Activated B cell treated with CpG ODN at 0.5 μM for 24 hours (primary cell): ENCODE measurements at regions not wholly inside any gene's neighbourhood (a gene's known extent, or its start where the extent isn't known, plus 50 kb on each side); places are given as distances from the start of the nearest gene placed in this dataset.
A peak's percentile ranks its signal among the peaks of the same experiment; 100 is the strongest.

Source experiments
- ATAC-seq: fragments of 200-7000 bp; cut with Tn5 transposase; one replicate; pipeline ENCODE4 v1.10.0; 2021; ENCODE audit warnings: low read depth, mild to moderate bottlenecking, moderate library complexity
- CTCF ChIA-PET: fragments of 350-600 bp; sonication (Branson Sonifier 250); formaldehyde crosslinking; loops from one replicate; lab custom pipeline; 2021; ENCODE audit warnings: antibody characterized with exemption; lab: Charles Lee
- POLR2A ChIA-PET: fragments of 350-600 bp; sonication (Branson Sonifier 250); formaldehyde crosslinking; loops from one replicate; lab custom pipeline; 2021; ENCODE audit warnings: antibody characterized with exemption; lab: Charles Lee
- DNase-seq: peaks from one replicate; pipeline ENCODE4 v3.0.0; 2022
- H3K27ac Mint-ChIP-seq: one replicate; pipeline ENCODE4 v1.8.0; 2020; ENCODE audit warnings: mixed read lengths
- H3K27me3 Mint-ChIP-seq: one replicate; pipeline ENCODE4 v1.8.0; 2021; ENCODE audit warnings: mixed read lengths
- H3K36me3 Mint-ChIP-seq: one replicate; pipeline ENCODE4 v1.8.0; 2021; ENCODE audit warnings: low read depth, mixed read lengths
- H3K4me1 Mint-ChIP-seq: one replicate; pipeline ENCODE4 v1.8.0; 2021; ENCODE audit warnings: mixed read lengths
- H3K4me3 Mint-ChIP-seq: one replicate; pipeline ENCODE4 v1.8.0; 2020; ENCODE audit warnings: mild to moderate bottlenecking, mixed read lengths
- H3K9me3 Mint-ChIP-seq: one replicate; pipeline ENCODE4 v1.8.0; 2020; ENCODE audit warnings: mixed read lengths
- CTCF ChIP-seq: fragments of 200-600 bp; IDR thresholded peaks from one replicate; pipeline ENCODE4 v1.8.0; 2022; ENCODE audit warnings: antibody characterized with exemption, mild to moderate bottlenecking
- intact Hi-C: fragments of 100-400 bp; cut with micrococcal nuclease; formaldehyde crosslinking; loops from one replicate; pipeline ENCODE4 v1.15.1; 2024

- Mint-ChIP-seq H3K4me1 (peaks cover 37% of the 10 kb centered on the region), H3K27ac (no peak overlapping the region), H3K4me3 (no peak overlapping the region), H3K27me3 (no peaks in the 10 kb centered on the region), H3K9me3 (peaks cover 5% of the 10 kb centered on the region), H3K36me3 (no peaks in the 10 kb centered on the region)
- POLR2A ChIA-PET = interaction anchor here (1.4 kb wide), 1 partner anchor 26 kb away, joined by 4 read pairs; no protein-coding TSS in a partner anchor
- no peak for DNase-seq
- TF ChIP-seq CTCF = no peak
- CTCF ChIA-PET = interaction anchor here (1.2 kb wide), 1 partner anchor 25 kb away, joined by 3 read pairs; no protein-coding TSS in a partner anchor
- ATAC-seq = peak; percentile 42
- intact Hi-C loops = no loop called here
These were observed 94.3 kb upstream of the ADO start for GRCh38 chr10:62710182-62710581.

- ChIA-PET CTCF (no interaction called here), POLR2A (no interaction called here)
- Mint-ChIP-seq H3K27ac (no peak overlapping the region), H3K36me3 (no peaks in the 10 kb centered on the region), H3K4me1 (peaks cover 4% of the 10 kb centered on the region), H3K4me3 (no peak overlapping the region), H3K9me3 (peaks cover 5% of the 10 kb centered on the region), H3K27me3 (no peaks in the 10 kb centered on the region)
- no peak for DNase-seq
- intact Hi-C loops = no loop called here
- no peak for ATAC-seq
- TF ChIP-seq CTCF = no peak
These were observed 89.1 kb upstream of the ADO start for GRCh38 chr10:62715383-62715782.

- H3K4me3 Mint-ChIP-seq = no peak overlapping the region
- no peaks in the 10 kb centered on the region for H3K27me3 Mint-ChIP-seq
- H3K36me3 Mint-ChIP-seq = no peaks in the 10 kb centered on the region
- ChIA-PET POLR2A (no interaction called here), CTCF (no interaction called here)
- no peak overlapping the region for H3K27ac Mint-ChIP-seq
- no peaks in the 10 kb centered on the region for H3K9me3 Mint-ChIP-seq
- intact Hi-C loops = no loop called here
- no peak for TF ChIP-seq CTCF
- no peaks in the 10 kb centered on the region for H3K4me1 Mint-ChIP-seq
- DNase-seq = no peak
- ATAC-seq = no peak
These were observed 85.9 kb upstream of the ADO start for GRCh38 chr10:62718585-62718984.

- DNase-seq (no peak), ATAC-seq (no peak)
- POLR2A ChIA-PET = no interaction called here
- Mint-ChIP-seq H3K4me3 (no peak overlapping the region), H3K36me3 (no peaks in the 10 kb centered on the region), H3K4me1 (no peaks in the 10 kb centered on the region), H3K9me3 (no peaks in the 10 kb centered on the region), H3K27ac (no peak overlapping the region), H3K27me3 (no peaks in the 10 kb centered on the region)
- intact Hi-C loops = no loop called here
- no peak for TF ChIP-seq CTCF
- CTCF ChIA-PET = no interaction called here
These were observed 85.5 kb upstream of the ADO start for GRCh38 chr10:62719061-62719460.

GRCh38 chr10:62721687-62722086 lies 82.8 kb upstream of the ADO start:
- no peaks in the 10 kb centered on the region for H3K9me3 Mint-ChIP-seq
- no peaks in the 10 kb centered on the region for H3K36me3 Mint-ChIP-seq
- TF ChIP-seq CTCF = no peak
- ATAC-seq (no peak), DNase-seq (no peak)
- H3K27me3 Mint-ChIP-seq = no peaks in the 10 kb centered on the region
- ChIA-PET POLR2A (no interaction called here), CTCF (no interaction called here)
- no peak overlapping the region for H3K4me3 Mint-ChIP-seq
- intact Hi-C loops = loop anchor here (2.0 kb wide), 1 partner anchor 13 kb away; no protein-coding TSS in a partner anchor
- H3K4me1 Mint-ChIP-seq = no peaks in the 10 kb centered on the region
- no peak overlapping the region for H3K27ac Mint-ChIP-seq
